HTR-8/SVneo (cell line): ENCODE measurements at regions not wholly inside any gene's neighbourhood (a gene's known extent, or its start where the extent isn't known, plus 50 kb on each side); places are given as distances from the start of the nearest gene placed in this dataset.

Experiments
- DNase-seq: peaks from one replicate; pipeline ENCODE4 v3.0.0; 2011; ENCODE audit warnings: low spot score, mixed read lengths; ENCODE audit not compliant: insufficient read length
- FAIRE-seq: peaks from 2 replicates; lab custom pipeline; 2011; peaks lifted over from hg19 to GRCh38; lab: Jason Lieb, UNC

DNA sequence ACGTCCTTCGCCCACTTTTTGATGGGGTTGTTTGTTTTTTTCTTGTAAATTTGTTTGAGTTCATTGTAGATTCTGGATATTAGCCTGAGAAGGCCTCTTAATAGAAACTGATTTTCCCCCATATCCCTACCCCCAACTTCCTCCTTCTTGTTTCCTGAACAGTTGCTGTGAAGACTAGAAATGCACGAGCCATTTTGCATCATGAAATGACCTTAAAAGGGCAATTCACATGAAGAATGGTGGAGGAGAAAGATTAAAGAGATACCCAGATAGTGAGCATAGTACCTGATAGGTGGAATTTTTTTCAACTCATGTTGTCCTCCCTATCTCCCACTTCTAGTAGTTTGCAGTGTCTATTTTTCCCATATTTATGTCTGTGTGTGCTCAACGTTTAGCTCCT, 55.2 kb upstream of the KCNH8 start:
- FAIRE-seq, result no peak
- no peak for DNase-seq

DNA sequence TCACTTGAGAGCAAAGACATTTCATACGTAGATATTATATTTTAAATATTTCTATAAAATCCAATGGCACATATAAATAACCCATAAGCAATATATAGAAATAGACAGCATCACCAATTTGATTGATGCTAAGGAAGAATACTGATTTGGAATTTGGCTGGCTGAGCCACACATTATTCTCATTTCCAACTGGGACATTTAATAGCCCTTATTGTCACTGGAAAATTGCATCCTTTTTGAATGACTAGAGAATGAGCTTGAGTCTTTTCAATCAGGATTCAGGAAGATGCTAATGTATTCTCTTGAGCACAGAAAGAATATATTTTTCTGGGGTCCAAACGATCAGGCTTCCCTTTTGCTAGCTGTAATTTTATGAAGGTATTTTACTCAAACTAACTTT, 70.9 kb upstream of the KCNH8 start:
- FAIRE-seq (no peak), DNase-seq (no peak)

DNA sequence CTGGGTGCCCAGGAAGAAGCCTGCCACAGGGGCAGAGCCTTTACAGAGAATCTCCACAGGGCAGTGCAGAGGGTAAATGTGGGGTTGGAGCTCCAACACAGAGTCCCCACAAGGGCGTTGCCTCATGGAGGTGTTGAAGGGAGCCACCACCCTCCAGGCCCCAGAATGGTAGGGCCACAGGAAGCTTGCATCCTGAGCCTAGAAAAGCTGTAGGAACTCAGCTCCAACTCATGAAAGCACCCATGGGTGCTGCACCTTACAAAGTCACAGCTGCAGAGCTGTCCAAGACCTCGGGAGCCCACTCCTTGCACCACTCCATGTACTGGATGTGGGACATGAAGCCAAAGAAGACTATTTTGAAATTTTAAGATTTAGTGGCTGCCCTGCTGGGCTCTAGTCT, 73.3 kb upstream of the KCNH8 start:
- DNase-seq (no peak), FAIRE-seq (no peak)

DNA sequence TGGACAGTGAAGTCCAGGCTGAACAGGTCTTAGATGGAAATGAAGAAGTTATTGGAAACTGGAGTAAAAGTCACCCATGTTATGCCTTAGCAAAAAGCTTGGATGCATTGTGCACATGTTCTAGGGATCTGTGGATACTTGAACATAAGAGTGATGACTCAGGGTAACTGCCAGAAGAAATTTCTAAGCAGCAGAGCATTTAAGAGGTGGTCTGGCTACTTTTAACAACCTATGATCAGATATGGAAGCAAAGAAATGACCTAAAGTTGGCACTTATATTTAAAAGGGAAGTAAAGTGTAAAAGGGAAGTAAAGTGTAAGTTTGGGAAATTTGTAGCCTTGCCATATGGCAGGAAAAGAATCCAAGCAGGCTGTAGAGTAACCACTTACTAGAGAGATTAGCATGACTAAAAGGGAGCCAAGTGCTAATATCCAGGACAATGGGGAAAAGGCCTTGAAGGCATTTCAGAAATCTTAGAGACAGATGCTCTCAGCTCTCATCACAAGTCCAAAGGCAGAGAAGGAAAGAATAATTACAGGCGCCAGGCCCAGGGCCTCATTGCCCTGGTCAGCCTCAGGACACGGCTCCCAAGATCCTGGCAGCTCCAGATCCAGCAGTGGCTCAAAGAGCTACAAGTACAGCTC, 73.9 kb upstream of the KCNH8 start:
- DNase-seq (no peak), FAIRE-seq (no peak)

DNA sequence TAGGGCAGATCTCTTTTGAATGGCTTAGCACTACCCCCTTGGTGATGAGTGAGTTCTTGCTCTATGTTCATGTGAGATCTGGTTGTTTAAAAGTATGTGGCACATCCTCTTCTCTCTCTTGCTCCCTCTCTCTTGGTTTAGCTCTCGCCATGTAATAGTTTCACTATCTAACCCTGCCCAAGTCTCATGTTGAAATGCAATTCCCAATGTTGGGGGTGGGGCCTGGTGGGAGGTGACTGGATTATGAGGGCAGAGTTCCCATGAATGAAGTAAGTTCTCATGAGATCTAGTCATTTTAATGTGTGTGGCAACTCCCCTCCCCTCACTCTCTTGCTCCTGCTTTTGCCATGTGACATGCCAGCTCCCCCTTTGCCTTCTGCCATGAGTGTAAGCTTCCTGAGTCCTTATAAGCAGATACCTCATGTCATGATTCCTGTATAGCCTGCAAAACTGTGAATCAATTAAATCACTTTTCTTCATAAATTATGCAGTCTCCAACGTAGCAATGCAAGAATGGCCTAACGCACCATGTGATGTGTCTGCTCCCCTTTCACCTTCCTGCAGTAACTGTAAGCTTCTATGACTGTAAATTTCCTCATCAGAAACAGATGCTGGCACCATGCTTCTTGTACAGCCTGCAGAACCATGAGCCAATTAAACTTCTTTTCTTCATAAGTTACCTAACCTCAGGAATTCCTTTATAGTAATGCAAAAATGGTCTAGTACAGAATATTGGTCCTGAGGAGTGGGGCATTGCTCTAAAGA, 74.8 kb upstream of the KCNH8 start:
- FAIRE-seq (no peak), DNase-seq (no peak)

DNA sequence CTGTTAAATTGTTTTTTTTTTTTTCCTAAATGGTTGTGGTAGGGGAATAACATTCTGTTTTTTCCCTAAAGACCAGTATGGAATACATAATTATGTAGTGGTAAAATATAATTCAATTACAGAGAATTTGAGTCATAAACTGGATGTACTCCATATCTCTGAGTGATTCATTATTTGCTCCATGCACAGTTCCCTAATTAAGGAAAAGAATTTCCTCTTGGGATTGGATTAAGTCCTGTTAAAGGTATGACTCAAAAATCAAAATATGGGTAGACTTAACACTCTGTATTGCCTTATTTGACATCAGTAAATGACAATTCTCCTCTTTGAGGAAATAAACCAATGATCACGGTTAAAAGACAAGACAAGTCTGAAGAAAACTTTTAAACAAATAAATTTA, 78.0 kb upstream of the KCNH8 start:
- FAIRE-seq (no peak), DNase-seq (no peak)

DNA sequence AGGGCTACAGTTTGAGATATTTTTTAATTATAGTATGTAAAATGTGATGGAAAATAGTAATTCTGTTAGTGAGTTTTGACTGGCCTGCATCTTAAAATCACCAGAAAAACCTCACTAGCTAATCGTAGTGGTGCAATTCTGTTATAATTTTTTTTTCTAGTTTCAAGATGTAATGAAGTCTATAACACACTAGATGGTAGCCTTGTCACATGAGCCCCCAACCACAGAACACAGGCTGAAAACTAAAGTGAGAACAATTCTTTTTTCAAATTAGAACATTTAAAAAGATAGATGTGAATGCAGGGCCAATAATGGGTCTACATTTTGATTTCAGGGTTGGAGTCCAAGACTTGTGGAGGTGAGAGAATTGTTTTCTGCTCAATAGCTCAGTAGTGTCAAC, 83.3 kb upstream of the KCNH8 start:
- no peak for FAIRE-seq
- no peak for DNase-seq

DNA sequence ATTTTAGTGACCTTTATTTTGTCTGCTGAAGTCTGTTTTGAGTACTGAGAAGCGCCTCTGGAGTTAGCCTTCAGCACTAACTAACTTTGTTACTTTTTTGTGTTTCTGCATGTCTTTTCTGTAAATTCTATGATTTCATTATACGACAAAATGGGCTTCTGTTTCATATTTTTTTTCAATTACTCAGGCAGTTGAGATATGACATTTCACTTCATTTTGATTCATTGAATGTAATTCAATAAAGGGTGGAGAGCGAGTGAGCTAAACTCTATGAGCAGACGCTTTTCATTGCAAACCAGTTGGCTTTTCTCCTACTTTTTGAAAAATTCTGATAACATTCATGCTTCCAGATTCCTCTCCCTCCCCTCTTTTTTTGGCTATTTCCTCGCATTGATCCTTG, 84.4 kb upstream of the KCNH8 start:
- no peak for FAIRE-seq
- DNase-seq, result no peak

DNA sequence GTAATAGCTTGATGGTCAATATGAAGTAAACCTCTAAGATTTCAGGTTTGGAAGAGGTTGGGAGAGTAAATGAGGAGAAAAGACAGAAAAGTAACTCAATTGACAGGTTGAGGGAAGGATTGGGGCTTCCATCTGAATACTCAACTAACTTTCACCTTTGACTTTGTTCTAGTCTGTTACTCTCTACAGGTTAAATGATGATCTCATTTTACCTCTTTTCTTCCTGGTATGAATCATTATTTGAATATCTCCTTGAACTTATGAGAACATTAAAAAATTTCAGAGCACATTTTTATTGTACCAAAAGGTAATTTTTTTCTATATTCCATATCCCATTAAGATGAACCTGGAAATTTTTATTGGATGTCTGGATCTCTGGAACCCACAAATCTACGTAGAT, 87.9 kb upstream of the KCNH8 start:
- DNase-seq (no peak), FAIRE-seq (no peak)

DNA sequence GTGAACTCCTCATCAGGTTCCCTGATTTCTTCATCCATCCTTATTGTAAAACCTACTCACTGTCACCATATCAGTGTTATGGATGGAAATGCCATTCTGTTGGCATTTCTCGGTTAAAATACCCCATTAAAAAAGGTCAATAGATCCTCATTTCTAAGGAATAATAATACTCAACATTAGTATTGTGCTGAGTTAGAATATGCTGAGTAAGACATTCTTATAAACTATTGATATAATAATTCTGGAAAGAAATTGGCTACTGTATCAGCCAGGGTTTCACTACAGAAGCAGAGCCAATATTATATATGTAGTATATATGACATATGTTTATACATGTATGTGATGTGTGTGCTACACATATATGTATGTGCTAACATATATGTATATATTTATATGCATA, 95.4 kb upstream of the KCNH8 start:
- no peak for DNase-seq
- no peak for FAIRE-seq

DNA sequence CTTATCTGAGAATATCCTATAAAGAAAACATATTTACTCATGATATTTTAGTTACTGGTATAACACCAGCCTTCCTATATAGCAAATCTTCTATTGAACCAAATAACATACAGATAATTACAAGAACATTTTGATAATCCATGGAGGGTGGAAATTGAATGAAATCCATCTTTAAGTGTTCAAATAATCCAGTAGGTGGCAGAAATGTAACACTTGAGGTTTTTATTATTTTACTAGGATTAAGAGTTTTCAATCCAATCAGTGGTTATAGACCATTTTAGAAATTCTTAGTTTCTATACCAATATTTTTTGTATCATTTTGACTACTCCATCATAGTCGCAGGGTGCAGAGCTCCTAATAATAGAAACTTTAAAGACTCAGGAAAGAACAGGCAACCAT, 101.9 kb upstream of the KCNH8 start:
- FAIRE-seq (no peak), DNase-seq (no peak)

DNA sequence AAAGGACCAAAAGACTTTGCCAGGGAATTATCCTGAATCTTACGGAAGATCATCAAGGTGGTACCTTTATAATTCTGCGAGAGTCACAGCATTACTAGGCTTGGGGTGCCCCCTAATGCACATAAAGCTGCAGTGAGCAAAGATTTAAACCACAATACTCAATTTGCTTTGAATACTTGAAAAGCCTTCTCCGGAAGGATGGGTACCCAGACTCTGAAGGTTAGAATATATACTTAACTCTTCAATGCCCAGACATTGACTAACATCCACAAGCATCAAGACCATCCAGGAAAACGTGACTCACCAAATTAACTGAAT, 117.8 kb upstream of the KCNH8 start:
- DNase-seq, result no peak
- no peak for FAIRE-seq

DNA sequence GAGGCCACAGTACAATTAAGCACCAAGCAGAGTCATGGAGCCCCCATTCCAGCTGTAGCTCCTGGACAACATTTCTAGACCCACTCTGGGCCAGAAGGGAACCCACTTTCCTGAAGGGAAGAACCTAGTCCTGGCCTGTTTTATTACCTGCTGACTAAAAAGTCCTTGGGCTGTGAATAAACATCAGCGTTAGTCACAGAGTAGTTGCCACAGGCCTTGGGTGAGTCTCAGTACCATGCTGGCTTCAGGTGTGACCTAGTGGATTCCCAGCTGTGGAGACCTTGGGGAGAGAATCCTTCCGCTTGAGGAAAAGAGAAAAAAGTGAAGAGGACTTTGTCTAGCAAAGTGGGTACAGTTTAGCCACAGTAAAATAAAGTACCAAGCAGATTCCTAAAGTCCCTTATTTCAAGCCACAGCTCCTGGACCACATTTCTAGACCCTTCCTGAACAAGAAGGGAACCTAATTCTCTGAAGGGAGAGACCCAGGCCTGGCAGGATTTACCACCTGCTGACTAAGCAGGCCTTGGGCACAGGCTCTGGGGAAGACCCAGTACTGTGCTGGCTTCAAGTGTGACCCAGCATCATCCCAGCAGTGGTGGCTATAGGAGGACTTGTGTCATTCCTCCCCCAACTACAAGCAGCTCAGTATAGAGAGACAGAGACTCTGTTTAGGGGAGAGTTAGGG, 118.3 kb upstream of the KCNH8 start:
- DNase-seq, result no peak

DNA sequence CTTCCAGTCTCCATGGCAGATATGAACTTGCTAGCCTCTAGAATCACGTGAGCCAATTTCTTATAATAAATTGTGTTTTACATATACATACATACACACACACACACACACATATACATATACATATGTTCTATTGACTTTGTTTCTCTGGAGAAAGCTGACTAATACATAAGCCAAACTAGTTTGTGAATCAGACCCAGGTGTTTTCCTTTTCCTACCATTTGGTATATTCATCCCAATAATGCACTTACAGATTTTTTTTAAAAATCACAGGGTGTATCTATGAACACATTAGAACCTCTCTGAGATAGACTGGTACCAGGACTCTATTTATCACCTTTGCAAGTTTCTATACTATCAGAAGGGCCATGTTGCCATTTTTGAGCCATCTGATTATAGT, 122.9 kb upstream of the KCNH8 start:
- no peak for FAIRE-seq
- no peak for DNase-seq

More for the DNA sequence above, 118.3 kb upstream of the KCNH8 start:
- no peak for FAIRE-seq

DNA sequence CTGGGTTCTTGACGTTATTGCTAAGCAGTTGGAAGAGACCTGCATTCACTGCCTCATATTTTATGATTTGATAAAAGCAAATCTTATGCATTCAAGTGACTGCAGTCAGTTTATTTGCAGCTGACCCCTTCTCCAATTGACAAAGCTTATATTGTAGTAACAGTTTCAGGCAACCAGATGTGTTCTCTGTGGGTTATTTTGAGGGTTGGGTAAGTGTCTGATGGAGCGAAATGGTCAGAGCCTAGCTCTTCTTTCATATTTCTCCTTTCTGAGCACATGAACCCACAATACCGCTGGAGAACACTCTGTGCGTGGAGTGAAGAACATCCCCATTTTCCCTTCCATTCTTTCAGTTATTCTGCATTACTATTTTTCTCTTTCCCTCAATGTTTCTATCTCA, 125.8 kb upstream of the KCNH8 start:
- no peak for DNase-seq

DNA sequence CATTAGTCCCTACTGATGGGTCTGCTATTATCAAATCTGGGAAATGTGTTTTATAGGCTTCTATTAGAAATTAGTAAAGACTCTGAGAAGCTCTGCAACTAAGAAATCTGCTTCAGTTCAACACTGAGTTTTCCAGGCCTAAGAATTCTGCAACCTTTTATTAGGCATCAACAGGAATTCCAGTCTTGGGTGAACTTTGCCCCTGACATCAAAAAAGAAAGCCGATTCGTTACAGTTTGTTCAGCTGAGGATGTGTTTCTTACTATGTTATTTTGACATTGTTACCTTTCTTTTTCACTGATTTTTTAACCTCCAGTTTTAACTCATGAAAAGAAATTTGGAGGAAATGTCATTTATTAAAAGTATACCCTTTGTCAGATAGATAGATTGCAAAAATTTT, 131.5 kb upstream of the KCNH8 start:
- FAIRE-seq (no peak), DNase-seq (no peak)

More for the DNA sequence above, 125.8 kb upstream of the KCNH8 start:
- FAIRE-seq, result no peak

DNA sequence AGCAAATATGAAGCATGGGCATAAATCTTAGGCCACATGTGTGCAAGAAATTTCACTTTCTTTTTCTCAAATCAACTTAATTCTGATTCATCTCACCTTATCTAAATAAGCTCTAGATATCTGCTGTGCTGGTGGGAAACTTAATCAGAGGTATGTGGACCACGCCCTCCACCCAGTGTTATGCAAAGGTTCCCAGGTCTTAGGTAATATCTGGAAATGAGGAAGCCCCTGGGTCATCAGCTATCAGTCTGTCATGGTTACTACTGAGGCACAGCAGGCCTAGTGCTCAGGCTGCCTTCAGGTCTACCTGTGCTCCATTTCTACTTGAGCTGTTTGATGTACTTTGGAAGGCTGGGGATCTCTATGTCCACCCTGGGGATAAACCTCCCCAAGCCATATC, 134.4 kb upstream of the KCNH8 start:
- no peak for FAIRE-seq

DNA sequence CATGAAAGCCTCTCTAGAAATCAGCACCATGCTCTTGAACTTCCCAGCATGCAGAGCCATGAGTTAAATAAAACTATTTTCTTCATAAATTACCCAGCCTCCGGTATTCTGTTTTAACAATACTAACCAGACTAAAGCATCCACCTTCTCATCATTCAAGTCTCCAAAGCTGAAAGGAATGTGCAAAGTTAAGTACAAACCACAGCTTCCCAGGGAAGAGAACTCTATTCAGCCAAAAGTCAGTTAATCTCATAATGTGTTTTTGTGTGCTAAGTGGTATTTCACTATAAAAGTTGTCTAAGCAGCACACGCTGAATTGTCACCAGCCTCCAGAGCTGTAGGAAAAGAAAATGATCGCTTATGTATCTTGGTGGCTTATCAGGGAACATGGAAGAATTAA, 135.5 kb upstream of the KCNH8 start:
- no peak for FAIRE-seq
- no peak for DNase-seq

More for the DNA sequence above, 134.4 kb upstream of the KCNH8 start:
- no peak for DNase-seq

DNA sequence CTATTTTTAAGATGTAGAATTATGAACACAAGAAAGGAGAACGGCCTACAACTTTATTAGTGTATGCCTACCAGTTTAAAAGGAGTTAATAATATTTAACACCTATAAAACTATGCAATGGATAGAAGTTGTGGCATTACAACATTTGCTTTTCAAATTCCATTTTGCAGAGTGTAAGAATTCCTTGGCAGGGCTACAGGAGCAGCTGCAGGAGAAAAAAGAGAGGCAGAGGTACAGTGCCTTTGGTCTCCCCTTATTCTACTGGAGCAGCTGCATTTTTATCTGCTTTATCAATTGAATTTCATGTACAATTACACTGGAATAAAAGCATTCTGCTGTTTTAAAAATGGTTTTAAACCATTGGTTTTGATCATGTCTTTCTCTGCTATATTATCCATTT, 145.7 kb upstream of the KCNH8 start:
- no peak for FAIRE-seq
- DNase-seq, result no peak

DNA sequence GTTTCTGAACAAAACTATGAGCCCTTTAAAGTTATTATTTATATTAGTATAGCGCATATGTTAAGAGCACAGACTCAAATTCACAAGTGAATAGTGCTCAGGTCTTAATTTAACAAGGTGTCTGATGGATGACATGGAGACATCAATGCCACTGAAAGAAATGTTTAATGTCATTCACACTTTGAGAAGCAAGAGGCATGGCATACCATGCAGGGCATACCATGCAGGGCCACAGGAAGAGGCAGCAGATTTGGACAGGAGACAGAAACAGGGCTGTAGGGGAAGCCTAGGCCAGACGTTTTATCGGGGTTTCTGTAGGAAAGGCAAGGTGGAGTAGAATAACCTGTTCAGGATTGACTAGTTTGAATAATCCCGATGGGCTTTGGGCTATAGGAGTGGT, 150.2 kb upstream of the KCNH8 start:
- no peak for FAIRE-seq
- DNase-seq, result no peak

DNA sequence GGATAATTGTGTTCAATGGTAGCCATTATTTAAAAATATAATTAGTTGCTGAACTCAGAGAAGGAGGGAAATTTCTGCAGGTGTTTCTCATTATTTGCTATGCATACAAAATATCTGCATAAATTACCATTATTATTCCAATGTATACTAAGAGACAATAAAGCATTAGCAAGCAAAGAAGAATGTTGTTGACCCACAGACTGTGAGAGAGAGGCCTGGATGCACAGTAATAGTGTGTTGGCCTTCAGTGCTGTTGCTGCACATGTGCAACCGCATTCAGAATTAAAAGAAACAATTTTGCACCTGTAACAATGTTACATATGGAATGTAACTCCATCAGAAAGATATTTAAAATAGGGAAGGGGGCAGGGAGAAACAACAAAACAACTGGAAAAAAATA, 155.6 kb upstream of the KCNH8 start:
- DNase-seq, result no peak
- FAIRE-seq, result no peak
